KMS-11 (cell line): ENCODE measurements at regions not wholly inside any gene's neighbourhood (a gene's known extent, or its start where the extent isn't known, plus 50 kb on each side); places are given as distances from the start of the nearest gene placed in this dataset.

Experiments used
- H2AFZ ChIP-seq: fragments of 200-600 bp; sonication (generic); 2 replicates; pipeline ENCODE4 v1.6.1; 2016; ENCODE audit warnings: antibody characterized with exemption, mixed run types, low read depth
- H3K27ac ChIP-seq: fragments of 200-600 bp; sonication (generic); 2 replicates; pipeline ENCODE4 v1.6.1; 2016; ENCODE audit warnings: mild to moderate bottlenecking, mixed run types
- H3K27me3 ChIP-seq: fragments of 200-600 bp; sonication (generic); 2 replicates; pipeline ENCODE4 v1.6.1; 2017; ENCODE audit warnings: mild to moderate bottlenecking, low read depth, mixed run types, moderate library complexity; ENCODE audit not compliant: insufficient read depth
- H3K36me3 ChIP-seq: fragments of 200-600 bp; sonication (generic); 2 replicates; pipeline ENCODE4 v1.6.1; 2017; ENCODE audit warnings: mild to moderate bottlenecking, mixed run types; ENCODE audit not compliant: insufficient read depth
- H3K4me1 ChIP-seq: fragments of 200-600 bp; sonication (generic); 2 replicates; pipeline ENCODE4 v1.6.1; 2016; ENCODE audit warnings: mild to moderate bottlenecking, low read depth, mixed run types; ENCODE audit not compliant: poor library complexity, severe bottlenecking
- H3K4me2 ChIP-seq: fragments of 200-600 bp; sonication (generic); 2 replicates; pipeline ENCODE4 v1.7.0; 2016; ENCODE audit warnings: mild to moderate bottlenecking, mixed run types
- H3K4me3 ChIP-seq: fragments of 200-600 bp; sonication (generic); IDR thresholded peaks from 2 replicates; pipeline ENCODE4 v1.6.1; 2017; ENCODE audit warnings: low read depth, low read length, mixed read lengths; ENCODE audit not compliant: insufficient read depth
- H3K79me2 ChIP-seq: fragments of 200-600 bp; sonication (generic); 2 replicates; pipeline ENCODE4 v1.6.1; 2016; ENCODE audit warnings: low read depth, mixed run types; ENCODE audit not compliant: insufficient read depth
- H3K9ac ChIP-seq: fragments of 200-600 bp; sonication (generic); 2 replicates; pipeline ENCODE4 v1.6.1; 2016; ENCODE audit warnings: mild to moderate bottlenecking, mixed run types
- H4K20me1 ChIP-seq: fragments of 200-600 bp; sonication (generic); 2 replicates; pipeline ENCODE4 v1.6.1; 2016; ENCODE audit warnings: mild to moderate bottlenecking, mixed run types; ENCODE audit not compliant: insufficient read depth
- CTCF ChIP-seq: fragments of 200-600 bp; sonication (generic); conservative IDR thresholded peaks from 2 replicates; pipeline ENCODE4 v1.6.1; 2017; ENCODE audit warnings: low read depth, mild to moderate bottlenecking, antibody characterized with exemption, low read length, moderate library complexity, mixed read lengths

GRCh38 chr7:87007038-87007437 lies 52.4 kb downstream of the ELAPOR2 start:
- Histone ChIP-seq H3K4me1 (no peaks in the 10 kb centered on the region), H3K4me2 (no peak overlapping the region), H3K27ac (no peak overlapping the region), H3K4me3 (no peak overlapping the region), H3K36me3 (no peaks in the 10 kb centered on the region), H3K79me2 (no peaks in the 10 kb centered on the region), H3K9ac (no peak overlapping the region), H2AFZ (no peak overlapping the region), H3K27me3 (no peaks in the 10 kb centered on the region), H4K20me1 (no peaks in the 10 kb centered on the region)
- no peak for TF ChIP-seq CTCF

DNA sequence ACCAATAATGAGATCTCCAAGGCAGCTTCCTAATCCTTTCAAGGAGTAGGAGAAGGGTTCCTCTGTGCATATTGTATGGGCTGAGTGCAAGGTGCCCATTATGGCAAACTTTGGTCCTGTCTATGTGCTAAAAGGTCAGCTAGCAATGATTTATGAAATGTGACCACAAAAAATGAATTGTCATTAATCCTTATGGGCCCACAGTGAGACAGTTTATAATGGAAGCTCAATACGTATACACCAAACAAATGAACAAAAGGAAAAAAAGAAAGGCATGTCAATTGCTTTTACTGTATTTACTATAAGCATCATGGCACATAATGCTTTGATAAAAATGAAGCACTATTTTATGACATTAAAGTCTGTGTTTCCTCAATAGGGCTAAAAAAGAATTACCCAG lies 54.5 kb downstream of the ELAPOR2 start:
- Histone ChIP-seq H3K4me2 (no peak overlapping the region), H3K27me3 (no peaks in the 10 kb centered on the region), H3K36me3 (no peaks in the 10 kb centered on the region), H3K4me1 (no peaks in the 10 kb centered on the region), H3K9ac (no peak overlapping the region), H2AFZ (no peak overlapping the region), H4K20me1 (no peaks in the 10 kb centered on the region), H3K27ac (no peak overlapping the region), H3K79me2 (no peaks in the 10 kb centered on the region), H3K4me3 (no peak overlapping the region)
- TF ChIP-seq CTCF = no peak

- Histone ChIP-seq H2AFZ (no peak overlapping the region), H3K4me2 (no peak overlapping the region), H3K27ac (no peak overlapping the region), H3K27me3 (no peaks in the 10 kb centered on the region), H3K9ac (no peak overlapping the region), H4K20me1 (no peaks in the 10 kb centered on the region), H3K4me1 (no peaks in the 10 kb centered on the region), H3K79me2 (no peaks in the 10 kb centered on the region), H3K4me3 (no peak overlapping the region), H3K36me3 (no peaks in the 10 kb centered on the region)
- TF ChIP-seq CTCF = no peak
These were observed 55.3 kb downstream of the ELAPOR2 start for GRCh38 chr7:87003872-87004798.

GRCh38 chr7:87001214-87001613 lies 58.2 kb downstream of the ELAPOR2 start:
- H3K4me2 ChIP-seq = no peak overlapping the region
- H2AFZ ChIP-seq = no peak overlapping the region
- no peaks in the 10 kb centered on the region for H3K79me2 ChIP-seq
- no peak for TF ChIP-seq CTCF
- H3K4me1 ChIP-seq = no peaks in the 10 kb centered on the region
- no peak overlapping the region for H3K4me3 ChIP-seq
- no peaks in the 10 kb centered on the region for H3K36me3 ChIP-seq
- no peaks in the 10 kb centered on the region for H4K20me1 ChIP-seq
- H3K9ac ChIP-seq = no peak overlapping the region
- no peaks in the 10 kb centered on the region for H3K27me3 ChIP-seq
- H3K27ac ChIP-seq = no peak overlapping the region
